GM18502 (cell line): ENCODE measurements at regions not wholly inside any gene's neighbourhood (a gene's known extent, or its start where the extent isn't known, plus 50 kb on each side); places are given as distances from the start of the nearest gene placed in this dataset.
"Not testable (repeated sequence)": the region's sequence is repeated elsewhere in the genome, so short reads cannot be mapped to it uniquely, and the experiment has no call there.

Experiments used
- ATAC-seq: cut with Tn5 transposase; IDR thresholded peaks from one replicate; pipeline ENCODE4 v1.9.1; 2021; ENCODE audit warnings: mild to moderate bottlenecking; ENCODE audit not compliant: unreplicated experiment, poor library complexity

- ATAC-seq, result no peak
Measured at GRCh38 chr1:213744780-213745179, 243.0 kb upstream of the PROX1 start.

- ATAC-seq, result no peak
Measured at GRCh38 chr1:213745451-213745850, 242.3 kb upstream of the PROX1 start.

- no peak for ATAC-seq
Measured at GRCh38 chr1:213749558-213749957, 238.2 kb upstream of the PROX1 start.

- no peak for ATAC-seq
Measured at GRCh38 chr1:213750231-213751063, 237.3 kb upstream of the PROX1 start.

GRCh38 chr1:213751064-213751397 lies 236.7 kb upstream of the PROX1 start:
- ATAC-seq, result no peak

- ATAC-seq, result no peak
Measured at GRCh38 chr1:213759359-213760181, 228.2 kb upstream of the PROX1 start.

- ATAC-seq, result no peak
Measured at GRCh38 chr1:213761845-213762407, 225.8 kb upstream of the PROX1 start.

- no peak for ATAC-seq
Measured at GRCh38 chr1:213767683-213768082, 220.1 kb upstream of the PROX1 start.

GRCh38 chr1:213772128-213773063 lies 215.4 kb upstream of the PROX1 start:
- no peak for ATAC-seq

- ATAC-seq, result no peak
Measured at GRCh38 chr1:213773975-213774374, 213.8 kb upstream of the PROX1 start.

GRCh38 chr1:213776969-213777368 lies 210.8 kb upstream of the PROX1 start:
- no peak for ATAC-seq

- no peak for ATAC-seq
Measured at GRCh38 chr1:213779228-213779627, 208.5 kb upstream of the PROX1 start.

- no peak for ATAC-seq
Measured at GRCh38 chr1:213782941-213783672, 204.7 kb upstream of the PROX1 start.

GRCh38 chr1:213783893-213784292 lies 203.9 kb upstream of the PROX1 start:
- no peak for ATAC-seq

- ATAC-seq, result no peak
Measured at GRCh38 chr1:213786683-213787082, 201.1 kb upstream of the PROX1 start.

- ATAC-seq, result no peak
Measured at GRCh38 chr1:213790565-213790964, 197.2 kb upstream of the PROX1 start.

- no peak for ATAC-seq
Measured at GRCh38 chr1:213793482-213794067, 194.2 kb upstream of the PROX1 start.

- ATAC-seq, result no peak
Measured at GRCh38 chr1:213796525-213796924, 191.2 kb upstream of the PROX1 start.

- ATAC-seq, result not testable (repeated sequence)
Measured at GRCh38 chr1:213808288-213808687, 179.5 kb upstream of the PROX1 start.
